ENCODE measurements at regions not wholly inside any gene's neighbourhood (a gene's known extent, or its start where the extent isn't known, plus 50 kb on each side); places are given as distances from the start of the nearest gene placed in this dataset.

DNA sequence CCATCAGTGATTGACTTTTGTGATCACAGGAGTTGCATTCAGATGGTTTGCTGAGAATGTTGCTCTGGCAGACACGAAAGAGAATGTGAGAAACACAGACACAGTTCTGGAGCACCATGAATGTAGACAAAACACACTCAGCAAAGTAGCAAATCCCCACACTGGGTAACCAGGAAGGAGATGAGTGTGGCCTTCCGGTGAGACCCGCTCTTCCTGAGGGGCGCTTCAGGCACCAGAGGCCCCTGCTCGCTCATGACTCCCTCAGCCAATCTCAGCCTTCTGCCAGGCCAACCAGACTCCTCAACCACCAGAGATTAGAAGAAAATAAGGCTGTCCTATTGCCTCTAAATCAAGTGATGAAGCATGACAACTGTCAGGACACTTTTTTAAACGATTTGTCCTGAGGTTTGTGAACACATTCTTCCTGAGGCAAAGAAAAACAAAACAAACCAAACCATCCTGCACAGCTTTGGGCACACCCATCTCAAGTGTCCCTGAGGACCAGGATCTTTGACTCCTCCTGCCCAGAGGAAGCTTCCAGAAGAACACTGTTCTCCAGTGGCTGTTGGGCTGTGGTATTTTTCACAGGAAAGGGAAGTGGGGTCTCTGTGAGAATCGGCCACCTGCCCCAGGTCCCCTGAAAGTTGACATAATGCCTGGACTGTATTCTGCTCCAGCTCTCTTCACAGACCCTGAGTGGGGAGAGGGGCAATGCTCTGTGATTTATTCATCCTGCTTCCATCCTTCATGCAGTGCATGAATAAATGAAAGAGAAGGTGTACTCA is 152.8 kb downstream of the BCL11A start:
- no peak overlapping the region for H3K9ac ChIP-seq (ENCODE audit: low read length in 2 of 2)
- no peaks in the 10 kb centered on the region for H3K9me3 ChIP-seq (ENCODE audit: control insufficient read depth in 2 of 2, low read length in 2 of 2)
- H3K4me1 ChIP-seq (ENCODE audit: control insufficient read depth, insufficient read depth, low read length), result no peaks in the 10 kb centered on the region
- no peak overlapping the region for H3K4me3 ChIP-seq (ENCODE audit: low read length in 2 of 2)
- H3K27ac ChIP-seq (ENCODE audit: low read length), result no peak overlapping the region
- no peaks in the 10 kb centered on the region for H3K36me3 ChIP-seq (ENCODE audit: control insufficient read depth in 2 of 2, insufficient read depth in 2 of 2, low read length in 2 of 2)
- no peaks in the 10 kb centered on the region for H3K27me3 ChIP-seq (ENCODE audit: control insufficient read depth in 1 of 2, insufficient read depth in 2 of 2, low read length in 2 of 2)

DNA sequence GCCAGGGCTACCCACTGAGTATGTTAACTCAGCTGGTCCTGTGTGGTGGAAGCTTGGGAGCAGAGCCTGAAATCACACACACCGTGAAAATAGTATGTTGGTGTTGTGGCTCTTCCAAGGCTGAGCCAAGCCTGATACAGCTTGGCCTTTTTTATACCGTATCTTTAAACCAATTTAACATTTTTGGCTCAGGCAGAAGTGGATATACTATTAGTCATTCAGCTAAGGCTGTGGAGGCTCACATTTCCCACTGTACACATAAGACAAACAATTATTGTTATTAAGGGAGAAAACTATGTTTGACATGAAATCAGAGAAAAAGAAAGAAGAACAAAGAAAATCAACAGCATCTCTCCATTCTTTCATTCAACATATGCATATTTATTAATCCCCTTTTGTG is 159.0 kb downstream of the BCL11A start:
- Histone ChIP-seq H3K4me1 (ENCODE audit: control insufficient read depth, insufficient read depth, low read length) (no peaks in the 10 kb centered on the region), H3K9ac (ENCODE audit: low read length in 2 of 2) (no peak overlapping the region), H3K4me3 (ENCODE audit: low read length in 2 of 2) (no peak overlapping the region), H3K9me3 (ENCODE audit: control insufficient read depth in 2 of 2, low read length in 2 of 2) (no peaks in the 10 kb centered on the region), H3K27me3 (ENCODE audit: control insufficient read depth in 1 of 2, insufficient read depth in 2 of 2, low read length in 2 of 2) (no peaks in the 10 kb centered on the region), H3K36me3 (ENCODE audit: control insufficient read depth in 2 of 2, insufficient read depth in 2 of 2, low read length in 2 of 2) (no peaks in the 10 kb centered on the region), H3K27ac (ENCODE audit: low read length) (no peak overlapping the region)

DNA sequence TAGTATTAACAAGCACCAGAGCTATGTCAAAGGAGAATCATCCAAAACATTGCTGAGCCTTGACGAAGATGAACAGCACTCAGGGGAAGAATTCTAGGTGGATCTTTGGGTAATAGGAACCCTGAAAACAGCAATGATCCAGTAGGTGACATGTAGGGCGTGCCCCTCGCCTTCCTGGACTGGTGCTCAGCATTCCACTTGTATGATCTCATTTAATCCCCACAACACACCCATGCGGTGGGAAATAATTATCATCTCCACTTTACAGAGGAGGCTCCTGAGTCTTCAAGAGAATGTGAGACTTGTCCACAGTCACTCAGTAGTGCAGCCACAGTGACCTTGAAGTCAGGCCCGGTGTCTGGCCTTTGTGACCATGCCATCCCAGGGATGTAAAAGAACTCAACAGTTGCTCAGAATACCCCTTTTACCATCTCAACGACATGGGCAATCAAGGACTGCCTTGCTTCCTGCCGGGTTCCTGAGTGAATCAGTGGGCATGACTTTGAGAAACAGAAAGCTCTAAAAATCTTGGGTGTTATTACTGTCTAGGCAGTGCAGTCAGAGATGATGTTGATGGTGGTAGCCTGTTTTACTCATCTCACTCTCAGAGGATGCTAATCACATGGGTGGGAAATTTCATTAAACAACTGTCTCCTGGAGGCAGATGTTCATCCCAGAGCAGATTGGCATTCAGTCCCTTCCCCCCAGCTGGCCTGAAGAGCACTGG is 161.6 kb downstream of the BCL11A start:
- Histone ChIP-seq H3K9ac (ENCODE audit: low read length in 2 of 2) (no peak overlapping the region), H3K4me1 (ENCODE audit: control insufficient read depth, insufficient read depth, low read length) (no peaks in the 10 kb centered on the region), H3K9me3 (ENCODE audit: control insufficient read depth in 2 of 2, low read length in 2 of 2) (no peaks in the 10 kb centered on the region), H3K27ac (ENCODE audit: low read length) (no peak overlapping the region), H3K4me3 (ENCODE audit: low read length in 2 of 2) (no peak overlapping the region), H3K27me3 (ENCODE audit: control insufficient read depth in 1 of 2, insufficient read depth in 2 of 2, low read length in 2 of 2) (peaks cover 0 to 2% of the 10 kb centered on the region in 2 donors), H3K36me3 (ENCODE audit: control insufficient read depth in 2 of 2, insufficient read depth in 2 of 2, low read length in 2 of 2) (no peaks in the 10 kb centered on the region)

DNA sequence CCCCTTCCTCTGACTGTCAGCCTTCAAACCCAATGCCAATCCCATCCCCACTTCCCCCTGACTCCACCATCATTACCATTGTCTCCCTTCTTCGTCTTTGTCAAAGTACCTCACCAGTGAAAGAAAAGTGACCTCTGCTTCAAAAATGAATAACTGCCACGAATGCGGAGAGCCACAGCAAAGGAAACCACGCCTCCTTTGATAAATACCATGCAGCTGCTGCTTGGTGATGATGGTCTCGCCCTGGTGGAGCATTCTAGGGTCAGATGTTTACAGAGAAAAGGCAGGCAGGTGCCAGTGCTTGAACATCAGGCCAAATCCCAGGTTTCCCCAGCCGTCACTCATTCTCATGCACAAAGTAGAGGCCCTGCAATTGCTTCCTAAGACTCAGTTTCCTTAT is 162.2 kb downstream of the BCL11A start:
- no peaks in the 10 kb centered on the region for H3K36me3 ChIP-seq (ENCODE audit: control insufficient read depth in 2 of 2, insufficient read depth in 2 of 2, low read length in 2 of 2)
- no peaks in the 10 kb centered on the region for H3K4me1 ChIP-seq (ENCODE audit: control insufficient read depth, insufficient read depth, low read length)
- no peak overlapping the region for H3K4me3 ChIP-seq (ENCODE audit: low read length in 2 of 2)
- H3K9me3 ChIP-seq (ENCODE audit: control insufficient read depth in 2 of 2, low read length in 2 of 2), result no peaks in the 10 kb centered on the region
- peaks cover 0 to 2% of the 10 kb centered on the region in 2 donors for H3K27me3 ChIP-seq (ENCODE audit: control insufficient read depth in 1 of 2, insufficient read depth in 2 of 2, low read length in 2 of 2)
- H3K9ac ChIP-seq (ENCODE audit: low read length in 2 of 2), result no peak overlapping the region
- no peak overlapping the region for H3K27ac ChIP-seq (ENCODE audit: low read length)

DNA sequence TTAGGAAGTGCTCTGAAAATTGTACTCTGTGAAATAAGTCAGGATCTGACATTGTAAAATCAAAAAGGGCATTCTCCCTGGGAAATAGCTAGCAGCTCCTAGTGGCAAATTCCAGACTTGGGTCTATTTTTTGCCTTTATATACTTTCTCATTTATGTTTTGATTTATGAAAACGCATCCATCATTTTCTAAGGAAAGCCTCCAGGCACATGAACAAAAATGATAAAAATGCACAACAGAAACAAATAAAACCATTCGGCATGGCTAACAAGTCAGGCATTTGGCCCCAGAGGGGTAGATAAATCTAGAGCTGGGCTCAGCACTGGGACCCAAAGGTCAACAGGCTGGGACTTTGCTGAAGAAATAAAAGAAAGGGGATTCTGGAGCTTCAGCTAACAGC is 167.0 kb downstream of the BCL11A start:
- H3K27me3 ChIP-seq (ENCODE audit: control insufficient read depth in 1 of 2, insufficient read depth in 2 of 2, low read length in 2 of 2), result peaks cover 0 to 2% of the 10 kb centered on the region in 2 donors
- H3K4me3 ChIP-seq (ENCODE audit: low read length in 2 of 2), result no peak overlapping the region
- no peaks in the 10 kb centered on the region for H3K9me3 ChIP-seq (ENCODE audit: control insufficient read depth in 2 of 2, low read length in 2 of 2)
- H3K4me1 ChIP-seq (ENCODE audit: control insufficient read depth, insufficient read depth, low read length), result no peaks in the 10 kb centered on the region
- no peak overlapping the region for H3K27ac ChIP-seq (ENCODE audit: low read length)
- no peaks in the 10 kb centered on the region for H3K36me3 ChIP-seq (ENCODE audit: control insufficient read depth in 2 of 2, insufficient read depth in 2 of 2, low read length in 2 of 2)
- no peak overlapping the region for H3K9ac ChIP-seq (ENCODE audit: low read length in 2 of 2)

DNA sequence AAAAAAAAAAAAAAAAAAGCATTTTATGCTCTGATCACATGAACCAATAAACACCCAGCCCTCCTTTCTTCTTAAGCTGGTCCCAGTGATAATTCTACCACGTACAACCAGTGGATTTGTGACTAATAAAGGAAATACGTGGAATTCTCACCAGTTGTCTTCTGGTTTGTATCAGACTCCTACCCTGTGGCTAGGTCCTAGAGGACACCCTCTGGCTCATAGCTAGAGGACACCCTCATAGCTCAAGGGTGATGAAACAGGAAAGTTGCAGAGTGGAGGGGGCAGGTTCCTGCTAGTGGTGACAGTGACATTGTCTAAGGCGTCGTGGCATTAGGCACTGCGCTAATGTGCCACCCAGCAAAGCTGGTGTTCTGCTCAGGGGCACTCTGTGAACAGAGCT is 167.8 kb downstream of the BCL11A start:
- Histone ChIP-seq H3K27me3 (ENCODE audit: control insufficient read depth in 1 of 2, insufficient read depth in 2 of 2, low read length in 2 of 2) (peaks cover 0 to 2% of the 10 kb centered on the region in 2 donors), H3K27ac (ENCODE audit: low read length) (no peak overlapping the region), H3K36me3 (ENCODE audit: control insufficient read depth in 2 of 2, insufficient read depth in 2 of 2, low read length in 2 of 2) (no peaks in the 10 kb centered on the region), H3K4me3 (ENCODE audit: low read length in 2 of 2) (no peak overlapping the region), H3K4me1 (ENCODE audit: control insufficient read depth, insufficient read depth, low read length) (no peaks in the 10 kb centered on the region), H3K9ac (ENCODE audit: low read length in 2 of 2) (no peak overlapping the region), H3K9me3 (ENCODE audit: control insufficient read depth in 2 of 2, low read length in 2 of 2) (no peaks in the 10 kb centered on the region)

DNA sequence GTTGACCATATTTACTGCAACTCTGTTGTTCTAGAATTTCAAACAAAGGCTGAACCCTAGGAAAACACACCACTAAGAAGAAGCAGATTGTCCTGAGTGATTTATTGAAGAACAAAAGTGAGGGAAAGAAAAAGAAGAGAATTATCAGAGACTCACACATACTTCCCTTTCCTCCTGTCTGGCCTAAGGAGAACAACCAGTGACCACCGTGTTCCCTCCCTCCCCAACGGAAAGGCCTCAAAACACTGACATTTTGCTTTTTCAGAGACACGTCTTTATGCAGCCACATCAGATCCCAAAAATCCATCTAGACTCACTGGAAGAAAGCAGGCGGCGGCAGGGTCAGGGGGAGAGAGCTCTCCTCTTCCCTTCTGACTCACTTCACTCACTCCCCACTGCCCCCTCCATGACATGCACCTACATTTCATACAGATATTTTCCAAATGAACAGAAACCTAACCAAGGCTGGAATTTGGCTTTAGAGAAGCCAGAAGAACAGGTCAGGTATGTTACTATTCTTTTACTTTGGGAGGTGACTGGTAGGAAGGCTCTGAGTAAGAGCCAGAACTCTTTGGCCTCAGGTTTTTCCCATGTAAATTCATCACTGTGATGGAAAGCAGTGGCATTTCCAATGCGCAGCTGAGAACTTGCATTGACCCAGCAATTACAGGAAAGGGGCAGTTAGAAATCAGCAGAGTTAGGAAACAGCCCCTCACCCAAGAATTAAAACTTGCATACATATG is 169.9 kb downstream of the BCL11A start:
- no peaks in the 10 kb centered on the region for H3K4me1 ChIP-seq (ENCODE audit: control insufficient read depth, insufficient read depth, low read length)
- no peak overlapping the region for H3K4me3 ChIP-seq (ENCODE audit: low read length in 2 of 2)
- peaks cover 0 to 2% of the 10 kb centered on the region in 2 donors for H3K27me3 ChIP-seq (ENCODE audit: control insufficient read depth in 1 of 2, insufficient read depth in 2 of 2, low read length in 2 of 2)
- H3K9ac ChIP-seq (ENCODE audit: low read length in 2 of 2), result no peak overlapping the region
- H3K36me3 ChIP-seq (ENCODE audit: control insufficient read depth in 2 of 2, insufficient read depth in 2 of 2, low read length in 2 of 2), result no peaks in the 10 kb centered on the region
- no peak overlapping the region for H3K27ac ChIP-seq (ENCODE audit: low read length)
- H3K9me3 ChIP-seq (ENCODE audit: control insufficient read depth in 2 of 2, low read length in 2 of 2), result no peaks in the 10 kb centered on the region

DNA sequence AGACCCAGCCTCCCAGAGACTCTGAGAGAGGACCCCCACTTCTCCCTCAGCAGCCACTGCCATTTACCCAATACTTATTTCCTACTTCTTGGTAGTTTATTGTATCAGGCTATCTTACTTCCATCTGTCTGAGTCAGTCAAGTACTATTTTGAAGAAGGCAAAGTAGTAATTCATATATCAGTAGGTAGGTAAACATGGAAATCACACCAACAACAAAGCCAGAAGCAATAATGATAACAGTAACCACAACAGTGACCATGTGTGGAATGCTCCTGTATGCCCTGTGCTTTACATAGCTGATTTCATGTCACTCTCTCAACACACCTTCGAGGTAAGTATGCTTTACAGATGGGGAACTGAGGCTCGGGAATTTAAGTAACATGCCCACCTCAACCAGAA is 173.0 kb downstream of the BCL11A start:
- H3K4me3 ChIP-seq (ENCODE audit: low read length in 2 of 2), result no peak overlapping the region
- no peaks in the 10 kb centered on the region for H3K9me3 ChIP-seq (ENCODE audit: control insufficient read depth in 2 of 2, low read length in 2 of 2)
- no peaks in the 10 kb centered on the region for H3K4me1 ChIP-seq (ENCODE audit: control insufficient read depth, insufficient read depth, low read length)
- H3K27ac ChIP-seq (ENCODE audit: low read length), result no peak overlapping the region
- H3K27me3 ChIP-seq (ENCODE audit: control insufficient read depth in 1 of 2, insufficient read depth in 2 of 2, low read length in 2 of 2), result no peaks in the 10 kb centered on the region
- H3K36me3 ChIP-seq (ENCODE audit: control insufficient read depth in 2 of 2, insufficient read depth in 2 of 2, low read length in 2 of 2), result no peaks in the 10 kb centered on the region
- no peak overlapping the region for H3K9ac ChIP-seq (ENCODE audit: low read length in 2 of 2)

DNA sequence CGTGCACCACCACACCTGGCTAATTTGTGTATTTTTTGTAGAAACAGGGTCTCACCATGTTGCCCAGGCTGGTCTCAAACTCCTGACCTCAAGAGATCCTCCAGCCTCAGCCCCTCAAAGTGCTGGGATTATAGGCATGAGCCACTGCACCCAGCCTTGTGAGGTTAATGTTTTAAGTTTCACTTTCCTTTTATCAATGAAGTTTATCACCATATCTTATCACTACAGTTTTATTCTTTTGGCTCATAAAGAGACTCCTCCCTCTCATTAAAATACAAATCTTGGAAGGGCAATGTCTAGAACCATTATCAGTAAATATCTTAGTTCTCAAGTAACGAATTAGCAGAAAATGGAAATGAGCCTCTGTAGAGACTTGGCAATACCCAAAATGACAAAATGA is 173.8 kb downstream of the BCL11A start:
- H3K27me3 ChIP-seq (ENCODE audit: control insufficient read depth in 1 of 2, insufficient read depth in 2 of 2, low read length in 2 of 2), result no peaks in the 10 kb centered on the region
- H3K9ac ChIP-seq (ENCODE audit: low read length in 2 of 2), result no peak overlapping the region
- H3K36me3 ChIP-seq (ENCODE audit: control insufficient read depth in 2 of 2, insufficient read depth in 2 of 2, low read length in 2 of 2), result no peaks in the 10 kb centered on the region
- H3K4me3 ChIP-seq (ENCODE audit: low read length in 2 of 2), result no peak overlapping the region
- no peaks in the 10 kb centered on the region for H3K4me1 ChIP-seq (ENCODE audit: control insufficient read depth, insufficient read depth, low read length)
- no peaks in the 10 kb centered on the region for H3K9me3 ChIP-seq (ENCODE audit: control insufficient read depth in 2 of 2, low read length in 2 of 2)
- H3K27ac ChIP-seq (ENCODE audit: low read length), result no peak overlapping the region

DNA sequence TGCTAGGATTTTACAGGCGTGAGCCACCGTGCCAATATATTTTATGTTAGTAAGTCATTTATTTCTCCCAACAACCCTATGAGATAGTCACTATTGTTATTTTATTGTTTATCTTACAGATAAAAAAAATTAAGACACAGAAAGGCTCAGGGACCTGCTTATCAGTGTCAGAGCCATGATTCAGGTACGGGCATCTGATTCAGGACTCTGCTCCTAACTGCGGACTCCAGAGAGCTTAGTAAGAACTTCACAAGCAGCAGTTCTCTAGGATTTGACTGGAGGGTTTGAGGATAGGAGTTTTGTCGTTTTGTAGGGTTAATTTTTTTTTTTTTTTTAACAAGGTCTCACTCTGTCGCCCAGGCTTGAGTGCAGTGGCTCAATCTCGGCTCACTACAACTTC is 174.2 kb downstream of the BCL11A start:
- Histone ChIP-seq H3K9me3 (ENCODE audit: control insufficient read depth in 2 of 2, low read length in 2 of 2) (no peaks in the 10 kb centered on the region), H3K9ac (ENCODE audit: low read length in 2 of 2) (no peak overlapping the region), H3K36me3 (ENCODE audit: control insufficient read depth in 2 of 2, insufficient read depth in 2 of 2, low read length in 2 of 2) (no peaks in the 10 kb centered on the region), H3K27me3 (ENCODE audit: control insufficient read depth in 1 of 2, insufficient read depth in 2 of 2, low read length in 2 of 2) (no peaks in the 10 kb centered on the region), H3K4me1 (ENCODE audit: control insufficient read depth, insufficient read depth, low read length) (no peaks in the 10 kb centered on the region), H3K27ac (ENCODE audit: low read length) (no peak overlapping the region), H3K4me3 (ENCODE audit: low read length in 2 of 2) (no peak overlapping the region)
